MM.1S (cell line): ENCODE measurements at regions not wholly inside any gene's neighbourhood (a gene's known extent, or its start where the extent isn't known, plus 50 kb on each side); places are given as distances from the start of the nearest gene placed in this dataset.

ENCODE experiments used
- DNase-seq: peaks from one replicate; pipeline ENCODE4 v3.0.0-alpha.2; 2015
- H2AFZ ChIP-seq: fragments of 300-600 bp; sonication (generic); 2 replicates; pipeline ENCODE4 v1.6.0; 2016; ENCODE audit warnings: antibody characterized with exemption, low read length
- H3F3A ChIP-seq: fragments of 300-600 bp; sonication (generic); 2 replicates; pipeline ENCODE4 v1.6.1; 2016; ENCODE audit warnings: mild to moderate bottlenecking, antibody characterized with exemption, low read length, moderate library complexity, mixed read lengths; ENCODE audit not compliant: insufficient read depth
- H3K27ac ChIP-seq: fragments of 300-600 bp; sonication (generic); 2 replicates; pipeline ENCODE4 v1.5.1; 2016; ENCODE audit warnings: mild to moderate bottlenecking, low read length
- H3K27me3 ChIP-seq: fragments of 300-600 bp; sonication (generic); replicated peaks from 2 replicates; pipeline ENCODE4 v1.6.0; 2016; ENCODE audit warnings: low read length; ENCODE audit not compliant: insufficient read depth
- H3K36me3 ChIP-seq: fragments of 300-600 bp; sonication (generic); replicated peaks from 2 replicates; pipeline ENCODE4 v1.6.1; 2016; ENCODE audit warnings: mild to moderate bottlenecking, low read length, mixed read lengths; ENCODE audit not compliant: insufficient read depth
- H3K4me1 ChIP-seq: fragments of 300-600 bp; sonication (generic); 2 replicates; pipeline ENCODE4 v1.6.1; 2016; ENCODE audit warnings: low read length, mixed read lengths
- H3K4me2 ChIP-seq: fragments of 300-600 bp; sonication (generic); 2 replicates; pipeline ENCODE4 v1.6.0; 2016; ENCODE audit warnings: low read depth, low read length
- H3K4me3 ChIP-seq: fragments of 300-600 bp; sonication (generic); 2 replicates; pipeline ENCODE4 v1.5.1; 2016; ENCODE audit warnings: low read length, mixed read lengths
- H3K79me2 ChIP-seq: fragments of 300-600 bp; sonication (generic); 2 replicates; pipeline ENCODE4 v1.6.1; 2016; ENCODE audit warnings: mixed run types, low read length, mixed read lengths
- H3K9ac ChIP-seq: fragments of 300-600 bp; sonication (generic); 2 replicates; pipeline ENCODE4 v1.6.1; 2016; ENCODE audit warnings: low read length, mixed read lengths
- H3K9me2 ChIP-seq: fragments of 300-600 bp; sonication (generic); replicated peaks from 2 replicates; pipeline ENCODE4 v1.6.1; 2016; ENCODE audit warnings: mild to moderate bottlenecking, low read length, mixed read lengths; ENCODE audit not compliant: insufficient read depth
- H3K9me3 ChIP-seq: fragments of 300-600 bp; sonication (generic); replicated peaks from 2 replicates; pipeline ENCODE4 v1.6.1; 2016; ENCODE audit warnings: mild to moderate bottlenecking, low read length, mixed read lengths; ENCODE audit not compliant: insufficient read depth
- H4K20me1 ChIP-seq: fragments of 300-600 bp; sonication (generic); 2 replicates; pipeline ENCODE4 v1.6.1; 2016; ENCODE audit warnings: mild to moderate bottlenecking, low read length, moderate library complexity, mixed read lengths; ENCODE audit not compliant: insufficient read depth
- EZH2 ChIP-seq: fragments of 300-600 bp; sonication (generic); optimal IDR thresholded peaks from 2 replicates; pipeline ENCODE3; 2017; ENCODE audit warnings: low read depth, mild to moderate bottlenecking, antibody characterized with exemption, low read length, mixed read lengths
- EZH2phosphoT487 ChIP-seq: fragments of 300-600 bp; sonication (generic); IDR thresholded peaks from 2 replicates; pipeline ENCODE4 v1.6.1; 2018; ENCODE audit warnings: antibody characterized with exemption, low read length
- TF ChIP-seq, protein P1 (sequence below): fragments of 300-600 bp; sonication (generic); IDR thresholded peaks from 2 replicates; pipeline ENCODE4 v1.5.1; 2016; ENCODE audit warnings: antibody characterized with exemption, low read length, mixed read lengths

DNA sequence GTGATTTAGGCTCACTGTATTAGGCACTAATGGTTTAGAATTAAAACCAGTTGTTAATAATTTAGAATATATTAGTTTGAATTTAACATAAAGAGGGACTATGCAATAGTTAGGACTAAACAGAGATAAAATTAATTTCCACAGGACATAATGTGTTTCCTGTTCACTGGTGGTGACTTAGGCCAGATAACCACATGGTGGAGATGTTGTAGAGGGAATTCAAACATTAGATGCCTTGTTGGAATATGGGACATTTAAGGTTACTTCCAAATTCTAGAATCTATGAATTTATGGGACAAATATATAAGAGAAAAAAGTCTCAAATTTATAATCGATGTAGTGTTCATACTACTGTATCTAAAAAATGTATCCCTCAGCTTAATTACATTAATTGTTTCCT is 615.5 kb upstream of the KLHL1 start:
- Histone ChIP-seq H3K4me3 (no peak overlapping the region), H4K20me1 (no peaks in the 10 kb centered on the region), H3K36me3 (no peaks in the 10 kb centered on the region), H3K4me1 (no peaks in the 10 kb centered on the region), H3K9me3 (no peaks in the 10 kb centered on the region), H3F3A (no peaks in the 10 kb centered on the region), H3K79me2 (no peaks in the 10 kb centered on the region), H3K9ac (no peak overlapping the region), H3K27me3 (no peaks in the 10 kb centered on the region), H3K9me2 (no peaks in the 10 kb centered on the region), H3K4me2 (no peak overlapping the region), H2AFZ (no peak overlapping the region), H3K27ac (no peak overlapping the region)
- TF ChIP-seq EZH2phosphoT487: no peak
- no peak for TF ChIP-seq EZH2
- TF ChIP-seq, protein P1, sequence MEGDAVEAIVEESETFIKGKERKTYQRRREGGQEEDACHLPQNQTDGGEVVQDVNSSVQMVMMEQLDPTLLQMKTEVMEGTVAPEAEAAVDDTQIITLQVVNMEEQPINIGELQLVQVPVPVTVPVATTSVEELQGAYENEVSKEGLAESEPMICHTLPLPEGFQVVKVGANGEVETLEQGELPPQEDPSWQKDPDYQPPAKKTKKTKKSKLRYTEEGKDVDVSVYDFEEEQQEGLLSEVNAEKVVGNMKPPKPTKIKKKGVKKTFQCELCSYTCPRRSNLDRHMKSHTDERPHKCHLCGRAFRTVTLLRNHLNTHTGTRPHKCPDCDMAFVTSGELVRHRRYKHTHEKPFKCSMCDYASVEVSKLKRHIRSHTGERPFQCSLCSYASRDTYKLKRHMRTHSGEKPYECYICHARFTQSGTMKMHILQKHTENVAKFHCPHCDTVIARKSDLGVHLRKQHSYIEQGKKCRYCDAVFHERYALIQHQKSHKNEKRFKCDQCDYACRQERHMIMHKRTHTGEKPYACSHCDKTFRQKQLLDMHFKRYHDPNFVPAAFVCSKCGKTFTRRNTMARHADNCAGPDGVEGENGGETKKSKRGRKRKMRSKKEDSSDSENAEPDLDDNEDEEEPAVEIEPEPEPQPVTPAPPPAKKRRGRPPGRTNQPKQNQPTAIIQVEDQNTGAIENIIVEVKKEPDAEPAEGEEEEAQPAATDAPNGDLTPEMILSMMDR: no peak
- no peak for DNase-seq

DNA sequence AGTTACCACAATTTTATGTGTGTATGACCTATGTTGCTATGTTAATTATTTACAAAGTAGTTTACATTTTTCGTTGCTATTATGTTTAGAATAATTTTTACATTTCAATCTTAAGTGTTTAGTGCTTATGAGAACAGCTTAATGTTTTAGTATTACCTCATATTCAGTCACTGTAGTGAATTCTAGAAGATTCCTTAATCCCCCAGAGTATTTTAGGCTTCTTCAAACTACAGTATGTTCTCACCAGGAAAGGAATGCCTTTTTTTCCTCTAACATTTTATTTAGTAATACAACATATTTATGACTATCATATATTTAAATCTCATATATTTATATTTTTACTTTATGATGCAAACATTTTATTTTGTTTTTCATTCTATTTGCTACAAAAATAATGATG is 612.1 kb upstream of the KLHL1 start:
- H3K27ac ChIP-seq: no peak overlapping the region
- TF ChIP-seq, protein P1: no peak
- TF ChIP-seq EZH2 (no peak), EZH2phosphoT487 (no peak)
- H3K4me3 ChIP-seq: no peak overlapping the region
- no peaks in the 10 kb centered on the region for H3K79me2 ChIP-seq
- no peaks in the 10 kb centered on the region for H3K9me2 ChIP-seq
- no peak for DNase-seq
- no peak overlapping the region for H3K4me2 ChIP-seq
- H3K9ac ChIP-seq: no peak overlapping the region
- no peaks in the 10 kb centered on the region for H4K20me1 ChIP-seq
- H3K4me1 ChIP-seq: no peaks in the 10 kb centered on the region
- no peaks in the 10 kb centered on the region for H3K9me3 ChIP-seq
- H3K27me3 ChIP-seq: no peaks in the 10 kb centered on the region
- H3F3A ChIP-seq: no peaks in the 10 kb centered on the region
- no peak overlapping the region for H2AFZ ChIP-seq
- H3K36me3 ChIP-seq: no peaks in the 10 kb centered on the region

DNA sequence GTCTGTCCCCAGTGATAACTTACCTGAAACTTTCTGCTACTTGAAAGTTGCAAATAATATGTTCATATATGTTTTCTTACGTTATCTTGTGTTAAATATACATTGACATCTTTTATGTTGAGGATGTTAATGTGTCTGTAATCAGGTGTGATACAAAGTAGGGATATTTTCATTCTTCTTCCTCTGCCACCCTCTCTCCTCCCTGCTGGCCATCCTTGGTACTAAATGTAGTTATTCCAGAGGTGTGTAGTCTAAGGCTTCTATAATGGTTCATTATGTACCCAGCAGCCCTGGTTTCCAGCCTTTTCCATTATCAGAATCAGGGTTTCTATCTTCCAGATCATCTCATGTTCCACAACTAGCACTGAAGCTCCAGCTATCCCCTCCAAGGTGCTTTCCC is 606.7 kb upstream of the KLHL1 start:
- DNase-seq: no peak
- Histone ChIP-seq H3K9ac (no peak overlapping the region), H3K4me1 (no peaks in the 10 kb centered on the region), H3K4me3 (no peak overlapping the region), H3K4me2 (no peak overlapping the region), H3K79me2 (no peaks in the 10 kb centered on the region), H4K20me1 (no peaks in the 10 kb centered on the region), H3K27me3 (no peaks in the 10 kb centered on the region), H3K27ac (no peak overlapping the region), H3K9me2 (no peaks in the 10 kb centered on the region), H3F3A (no peaks in the 10 kb centered on the region), H2AFZ (no peak overlapping the region), H3K36me3 (no peaks in the 10 kb centered on the region), H3K9me3 (no peaks in the 10 kb centered on the region)
- TF ChIP-seq EZH2phosphoT487: no peak
- TF ChIP-seq, protein P1: no peak
- TF ChIP-seq EZH2: no peak
